ENCODE measurements at regions not wholly inside any gene's neighbourhood (a gene's known extent, or its start where the extent isn't known, plus 50 kb on each side); places are given as distances from the start of the nearest gene placed in this dataset.

DNA sequence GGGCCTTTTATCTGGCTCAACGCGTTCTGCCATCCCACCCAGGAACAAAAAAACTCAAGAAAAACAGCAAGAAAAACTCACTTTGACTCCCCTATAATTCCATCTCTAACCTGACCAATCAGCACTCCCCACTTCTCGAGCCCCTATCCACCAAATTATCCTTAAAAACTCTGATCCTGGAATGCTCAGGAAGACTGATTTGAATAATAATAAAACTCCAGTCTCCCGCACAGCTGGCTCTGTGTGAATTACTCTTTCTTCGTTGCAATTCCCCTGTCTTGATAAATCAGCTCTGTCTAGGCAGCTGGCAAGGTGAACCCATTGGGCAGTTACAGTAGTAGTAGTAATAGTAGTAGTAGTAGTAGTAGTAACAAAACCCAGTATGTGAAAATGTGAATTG is 165.7 kb upstream of the CASK start:
- TF ChIP-seq, protein P1, sequence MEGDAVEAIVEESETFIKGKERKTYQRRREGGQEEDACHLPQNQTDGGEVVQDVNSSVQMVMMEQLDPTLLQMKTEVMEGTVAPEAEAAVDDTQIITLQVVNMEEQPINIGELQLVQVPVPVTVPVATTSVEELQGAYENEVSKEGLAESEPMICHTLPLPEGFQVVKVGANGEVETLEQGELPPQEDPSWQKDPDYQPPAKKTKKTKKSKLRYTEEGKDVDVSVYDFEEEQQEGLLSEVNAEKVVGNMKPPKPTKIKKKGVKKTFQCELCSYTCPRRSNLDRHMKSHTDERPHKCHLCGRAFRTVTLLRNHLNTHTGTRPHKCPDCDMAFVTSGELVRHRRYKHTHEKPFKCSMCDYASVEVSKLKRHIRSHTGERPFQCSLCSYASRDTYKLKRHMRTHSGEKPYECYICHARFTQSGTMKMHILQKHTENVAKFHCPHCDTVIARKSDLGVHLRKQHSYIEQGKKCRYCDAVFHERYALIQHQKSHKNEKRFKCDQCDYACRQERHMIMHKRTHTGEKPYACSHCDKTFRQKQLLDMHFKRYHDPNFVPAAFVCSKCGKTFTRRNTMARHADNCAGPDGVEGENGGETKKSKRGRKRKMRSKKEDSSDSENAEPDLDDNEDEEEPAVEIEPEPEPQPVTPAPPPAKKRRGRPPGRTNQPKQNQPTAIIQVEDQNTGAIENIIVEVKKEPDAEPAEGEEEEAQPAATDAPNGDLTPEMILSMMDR (IDR thresholded peaks at IDR 0.05 in 2 of 3, conservative IDR thresholded peaks at IDR 0.05 in 1 of 3; ENCODE audit: borderline replicate concordance in 1 of 3, insufficient read depth in 1 of 3, low read depth in 2 of 3, low read length in 2 of 3), result no peak
- TF ChIP-seq YY1 (IDR thresholded peaks at IDR 0.05; ENCODE audit: extremely low read depth, insufficient replicate concordance, low read depth, low read length) (no peak), EZH2 (IDR thresholded peaks at IDR 0.05) (no peak)

Measured in HCT116 (cell line).